ENCODE measurements at regions not wholly inside any gene's neighbourhood (a gene's known extent, or its start where the extent isn't known, plus 50 kb on each side); places are given as distances from the start of the nearest gene placed in this dataset.

GRCh38 chr5:2139478-2139877 is 256.8 kb upstream of the IRX4 start:
- TF ChIP-seq EZH2 (IDR thresholded peaks at IDR 0.05; ENCODE audit: borderline replicate concordance, low read depth, low read length, severe bottlenecking) (no peak), CTCF (IDR thresholded peaks at IDR 0.05; ENCODE audit: borderline replicate concordance, extremely low read depth, low read length, poor library complexity, severe bottlenecking) (no peak)

Measured in DND-41 (cell line).